ENCODE measurements at regions not wholly inside any gene's neighbourhood (a gene's known extent, or its start where the extent isn't known, plus 50 kb on each side); places are given as distances from the start of the nearest gene placed in this dataset.

DNA sequence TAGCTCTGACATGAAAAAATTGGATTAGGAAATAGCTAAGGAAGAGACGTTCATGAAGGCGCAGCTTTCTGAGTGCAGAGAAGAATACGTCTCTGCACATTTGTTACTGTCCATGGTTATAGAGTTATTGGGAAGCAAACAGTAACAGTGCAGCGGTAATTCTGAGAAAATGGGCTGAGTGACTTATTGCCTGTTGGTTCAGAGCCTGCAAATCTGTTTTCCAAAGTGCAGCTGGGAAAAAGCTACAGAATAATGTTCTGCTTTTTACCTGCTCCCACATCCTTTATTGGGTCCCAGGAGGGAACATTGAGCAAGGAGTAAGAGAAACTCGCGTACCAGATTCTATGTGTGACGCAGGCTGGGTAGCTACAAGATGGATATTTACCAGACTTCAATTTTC lies 160.2 kb downstream of the BTBD3 start:
- no peaks in the 10 kb centered on the region for H4K20me1 ChIP-seq (replicated peaks in 1 of 2; ENCODE audit: control insufficient read depth in 1 of 2, insufficient read depth in 2 of 2, low read length in 2 of 2)

More for the DNA sequence above, 160.2 kb downstream of the BTBD3 start:
- TF ChIP-seq ASH2L (IDR thresholded peaks at IDR 0.05; ENCODE audit: low read length) (no peak), RNF2 (IDR thresholded peaks at IDR 0.05; ENCODE audit: borderline replicate concordance, low read depth, low read length, missing control alignments, poor library complexity, severe bottlenecking) (no peak), SIN3A (conservative IDR thresholded peaks at IDR 0.05 in 1 of 2, IDR thresholded peaks at IDR 0.05 in 1 of 2; ENCODE audit: low read depth in 1 of 2, low read length in 2 of 2) (no peak), MAFK (IDR thresholded peaks at IDR 0.05; ENCODE audit: low read depth, low read length) (no peak)
- no peak for DNase-seq (ENCODE audit: low read depth in 1 of 2, low spot score in 2 of 2)
- no peak overlapping the region for H3K9ac ChIP-seq (replicated peaks in 1 of 4; ENCODE audit: extremely low read depth in 1 of 4, low read depth in 3 of 4, low read length in 3 of 4)
- H2BK5ac ChIP-seq (ENCODE audit: low read depth, low read length) = no peak overlapping the region
- no peak overlapping the region for H2AK5ac ChIP-seq (ENCODE audit: low read depth, low read length)
- H4K5ac ChIP-seq (ENCODE audit: insufficient read length, low read depth, low read length) = no peak overlapping the region
- FAIRE-seq = no peak
- H3K4me3 ChIP-seq (ENCODE audit: extremely low read depth in 1 of 4, insufficient read depth in 2 of 4, low read depth in 3 of 4, low read length in 4 of 4) = no peak overlapping the region
- no peak overlapping the region for H3K27ac ChIP-seq (ENCODE audit: low read depth, low read length)
- no peaks in the 10 kb centered on the region for H3K9me3 ChIP-seq (ENCODE audit: insufficient read depth in 2 of 2, low read depth in 1 of 2, low read length in 1 of 2)
- 94% methylated on average over 7 of the region's 7 CpGs; no CpG with 5 or more reads in 1 of the 2 experiments for WGBS, 2 experiments (ENCODE audit: extremely low coverage in 1 of 2, insufficient coverage in 1 of 2, insufficient read length in 1 of 2, insufficient replicate concordance in 2 of 2, low coverage in 1 of 2, low lambda C conversion rate in 2 of 2, missing lambda C conversion rate in 1 of 2)
- no peak overlapping the region for H2BK15ac ChIP-seq (ENCODE audit: low read length)
- no peak overlapping the region for H3K14ac ChIP-seq (ENCODE audit: insufficient read length)
- no peaks in the 10 kb centered on the region for H3K79me1 ChIP-seq (ENCODE audit: low read depth, low read length)
- no peak overlapping the region for H2BK12ac ChIP-seq (ENCODE audit: low read depth, low read length)
- no peak overlapping the region for H2AFZ ChIP-seq (ENCODE audit: low read length)
- no peak overlapping the region for H2BK20ac ChIP-seq (ENCODE audit: low read length)
- H3K4me2 ChIP-seq (ENCODE audit: insufficient read depth in 1 of 2, low read depth in 2 of 2, low read length in 2 of 2) = no peak overlapping the region
- no peak overlapping the region for H3K23ac ChIP-seq (ENCODE audit: insufficient read length)
- H4K8ac ChIP-seq (ENCODE audit: extremely low read depth, insufficient read depth, low read length) = no peak overlapping the region
- no peaks in the 10 kb centered on the region for H3K4me1 ChIP-seq (replicated peaks in 1 of 4; ENCODE audit: control insufficient read depth in 3 of 4, insufficient read depth in 4 of 4, low read length in 3 of 4)
- H2BK120ac ChIP-seq (replicated peaks; ENCODE audit: low read depth, low read length) = no peak overlapping the region
- H3K18ac ChIP-seq (ENCODE audit: extremely low read depth, low read length) = no peak overlapping the region
- ChIA-PET POLR2A (ENCODE audit: partially characterized antibody) (no interaction called here), CTCF (ENCODE audit: partially characterized antibody) (interaction anchor here (0.9 to 2.0 kb wide), 4 partner anchors 10 to 66 kb away, joined by 3 to 7 read pairs (median 4); no protein-coding TSS in a partner anchor)
- H3K79me2 ChIP-seq (ENCODE audit: control insufficient read depth in 1 of 2, insufficient read depth in 2 of 2, low read length in 2 of 2) = no peaks in the 10 kb centered on the region
- H3K4ac ChIP-seq (replicated peaks; ENCODE audit: insufficient read length, low read depth, low read length) = no peak overlapping the region
- no peaks in the 10 kb centered on the region for H3K27me3 ChIP-seq (replicated peaks in 1 of 4; ENCODE audit: control insufficient read depth in 3 of 4, extremely low read depth in 1 of 4, insufficient read depth in 3 of 4, low read length in 3 of 4)
- H3K23me2 ChIP-seq (ENCODE audit: low read depth, low read length) = no peaks in the 10 kb centered on the region
- H3K56ac ChIP-seq (replicated peaks; ENCODE audit: insufficient read length, low read depth, low read length) = no peak overlapping the region
- H3K36me3 ChIP-seq (ENCODE audit: control insufficient read depth in 2 of 4, insufficient read depth in 4 of 4, low read length in 3 of 4) = no peaks in the 10 kb centered on the region
- no peak overlapping the region for H4K91ac ChIP-seq (replicated peaks; ENCODE audit: insufficient read length, low read length)

Measured in H1 (cell line).